ENCODE measurements at regions not wholly inside any gene's neighbourhood (a gene's known extent, or its start where the extent isn't known, plus 50 kb on each side); places are given as distances from the start of the nearest gene placed in this dataset.

GRCh38 chr3:22980346-22980745 is 222.8 kb upstream of the UBE2E2 start:
- TF ChIP-seq CTCF (IDR thresholded peaks at IDR 0.05), result no peak
- Histone ChIP-seq H3K4me3 (no peak overlapping the region), H3K27ac (no peak overlapping the region)
- DNase-seq (ENCODE audit: low spot score), result no peak

GRCh38 chr3:22981166-22981565 is 222.0 kb upstream of the UBE2E2 start:
- no peak overlapping the region for H3K27ac ChIP-seq
- DNase-seq (ENCODE audit: low spot score), result no peak
- TF ChIP-seq CTCF (IDR thresholded peaks at IDR 0.05), result no peak

GRCh38 chr3:22981861-22982260 is 221.3 kb upstream of the UBE2E2 start:
- DNase-seq (ENCODE audit: low spot score), result no peak
- no peak for TF ChIP-seq CTCF (IDR thresholded peaks at IDR 0.05)
- Histone ChIP-seq H3K4me3 (no peak overlapping the region), H3K27ac (no peak overlapping the region)

More at GRCh38 chr3:22981166-22981565, 222.0 kb upstream of the UBE2E2 start:
- no peak overlapping the region for H3K4me3 ChIP-seq

GRCh38 chr3:22982981-22983587 is 220.0 kb upstream of the UBE2E2 start:
- Histone ChIP-seq H3K27ac (no peak overlapping the region), H3K4me3 (no peak overlapping the region)
- no peak for DNase-seq (ENCODE audit: low spot score)
- no peak for TF ChIP-seq CTCF (IDR thresholded peaks at IDR 0.05)

GRCh38 chr3:22986958-22987357 is 216.2 kb upstream of the UBE2E2 start:
- TF ChIP-seq CTCF (IDR thresholded peaks at IDR 0.05), result no peak
- Histone ChIP-seq H3K27ac (no peak overlapping the region), H3K4me3 (no peak overlapping the region)
- no peak for DNase-seq (ENCODE audit: low spot score)

- no peak for TF ChIP-seq CTCF (IDR thresholded peaks at IDR 0.05)
- no peak overlapping the region for H3K4me3 ChIP-seq
- DNase-seq (ENCODE audit: low spot score), result no peak
- no peak overlapping the region for H3K27ac ChIP-seq
Measured at GRCh38 chr3:22988566-22988965, 214.6 kb upstream of the UBE2E2 start.

- no peak overlapping the region for H3K4me3 ChIP-seq
- TF ChIP-seq CTCF (IDR thresholded peaks at IDR 0.05), result no peak
- no peak overlapping the region for H3K27ac ChIP-seq
- no peak for DNase-seq (ENCODE audit: low spot score)
Measured at GRCh38 chr3:22989716-22990115, 213.4 kb upstream of the UBE2E2 start.
